Keratinocyte (primary cell): ENCODE measurements at regions not wholly inside any gene's neighbourhood (a gene's known extent, or its start where the extent isn't known, plus 50 kb on each side); places are given as distances from the start of the nearest gene placed in this dataset.

Source experiments
- EZH2 ChIP-seq: IDR thresholded peaks from one replicate; pipeline ENCODE4 v1.6.1; 2012; ENCODE audit warnings: inconsistent platforms, mild to moderate bottlenecking, low read length, moderate library complexity
- TF ChIP-seq, protein P1 (sequence below), 3 experiments: IDR thresholded peaks in 1 of 3; conservative IDR thresholded peaks in 1 of 3; optimal IDR thresholded peaks in 1 of 3; 2 replicates in 2 of 3; 3 replicates in 1 of 3; pipeline versions ENCODE3 to v1.5.1; 2011; ENCODE audit warnings: low read length in 3 of 3, mild to moderate bottlenecking in 3 of 3, moderate library complexity in 2 of 3, control low read depth in 1 of 3, inconsistent platforms in 1 of 3; ENCODE audit not compliant: insufficient read depth in 2 of 3; ENCODE audit errors: extremely low read depth in 1 of 3

DNA sequence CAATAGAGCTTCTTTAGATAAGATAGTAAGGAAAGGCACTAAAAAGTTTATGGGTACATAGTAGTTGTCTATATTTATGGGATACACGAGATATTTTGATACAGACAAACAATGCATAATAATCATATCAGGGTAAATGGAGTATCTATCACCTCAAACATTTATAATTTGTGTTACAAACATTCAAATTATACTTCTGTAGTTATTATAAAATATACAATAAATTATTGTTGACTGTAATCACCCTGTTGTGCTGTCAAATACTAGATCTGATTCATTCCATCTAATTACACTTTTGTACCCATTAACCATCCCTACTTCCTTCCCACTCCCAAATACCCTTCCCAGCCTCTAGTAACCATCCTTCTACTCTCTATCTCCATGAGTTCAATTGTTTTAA, 179.7 kb downstream of the FOXG1 start:
- TF ChIP-seq, protein P1, sequence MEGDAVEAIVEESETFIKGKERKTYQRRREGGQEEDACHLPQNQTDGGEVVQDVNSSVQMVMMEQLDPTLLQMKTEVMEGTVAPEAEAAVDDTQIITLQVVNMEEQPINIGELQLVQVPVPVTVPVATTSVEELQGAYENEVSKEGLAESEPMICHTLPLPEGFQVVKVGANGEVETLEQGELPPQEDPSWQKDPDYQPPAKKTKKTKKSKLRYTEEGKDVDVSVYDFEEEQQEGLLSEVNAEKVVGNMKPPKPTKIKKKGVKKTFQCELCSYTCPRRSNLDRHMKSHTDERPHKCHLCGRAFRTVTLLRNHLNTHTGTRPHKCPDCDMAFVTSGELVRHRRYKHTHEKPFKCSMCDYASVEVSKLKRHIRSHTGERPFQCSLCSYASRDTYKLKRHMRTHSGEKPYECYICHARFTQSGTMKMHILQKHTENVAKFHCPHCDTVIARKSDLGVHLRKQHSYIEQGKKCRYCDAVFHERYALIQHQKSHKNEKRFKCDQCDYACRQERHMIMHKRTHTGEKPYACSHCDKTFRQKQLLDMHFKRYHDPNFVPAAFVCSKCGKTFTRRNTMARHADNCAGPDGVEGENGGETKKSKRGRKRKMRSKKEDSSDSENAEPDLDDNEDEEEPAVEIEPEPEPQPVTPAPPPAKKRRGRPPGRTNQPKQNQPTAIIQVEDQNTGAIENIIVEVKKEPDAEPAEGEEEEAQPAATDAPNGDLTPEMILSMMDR (optimal IDR thresholded peaks at IDR 0.05 in 1 of 3, IDR thresholded peaks at IDR 0.05 in 1 of 3, conservative IDR thresholded peaks at IDR 0.05 in 1 of 3; ENCODE audit: extremely low read depth in 1 of 3, insufficient read depth in 2 of 3, low read length in 3 of 3): no peak
- no peak for TF ChIP-seq EZH2
